ENCODE measurements at regions not wholly inside any gene's neighbourhood (a gene's known extent, or its start where the extent isn't known, plus 50 kb on each side); places are given as distances from the start of the nearest gene placed in this dataset.

DNA sequence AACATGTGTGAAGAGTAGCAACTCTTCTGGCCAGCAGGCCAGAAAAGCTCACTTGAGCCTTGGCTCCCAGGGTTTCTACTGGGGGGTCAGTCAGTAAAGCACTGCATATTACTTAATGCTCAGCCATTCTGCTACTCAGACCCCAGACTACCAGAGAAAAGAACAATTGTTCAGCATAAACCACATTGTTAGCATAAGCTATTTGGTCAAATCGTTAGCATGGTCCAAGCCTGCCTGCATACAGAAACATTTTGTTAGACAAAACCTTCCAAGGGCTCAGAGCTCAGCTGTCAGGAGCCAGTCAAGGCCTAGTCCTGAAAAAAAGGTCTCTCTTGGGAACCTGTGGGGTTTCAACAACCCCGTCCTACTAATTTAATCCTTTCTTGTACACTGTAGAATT, 449.3 kb downstream of the PRR16 start:
- Histone ChIP-seq H3K9me3 (ENCODE audit: control insufficient read depth in 1 of 2, insufficient read depth in 1 of 2, low read depth in 1 of 2, low read length in 2 of 2) (no peaks in the 10 kb centered on the region), H3K79me2 (ENCODE audit: insufficient read depth, low read length) (no peaks in the 10 kb centered on the region), H2AFZ (ENCODE audit: low read depth, low read length, poor library complexity, severe bottlenecking) (no peak overlapping the region), H3K9me2 (ENCODE audit: insufficient read depth) (no peaks in the 10 kb centered on the region), H3K4me2 (ENCODE audit: low read length) (no peak overlapping the region), H3K9ac (ENCODE audit: low read length) (no peak overlapping the region), H4K20me1 (ENCODE audit: insufficient read depth) (no peaks in the 10 kb centered on the region), H3K36me3 (ENCODE audit: control insufficient read depth in 1 of 2, insufficient read depth in 2 of 2, low read length in 2 of 2) (no peaks in the 10 kb centered on the region), H3K4me1 (ENCODE audit: control insufficient read depth in 1 of 2, insufficient read depth in 2 of 2, low read length in 2 of 2) (no peaks in the 10 kb centered on the region), H3K27ac (ENCODE audit: low read depth, low read length) (no peak overlapping the region), H3K4me3 (replicated peaks in 1 of 2; ENCODE audit: low read depth in 1 of 2, low read length in 2 of 2) (no peak overlapping the region), H3K27me3 (ENCODE audit: insufficient read depth, low read length) (no peaks in the 10 kb centered on the region)
- no peak for DNase-seq (ENCODE audit: low read depth, low spot score)
- no TSS peak for BruUV-seq (replicated peaks)
- intact Hi-C loops (cut with micrococcal nuclease) = no loop called here
- POLR2A ChIA-PET = no interaction called here
- CTCF ChIA-PET = no interaction called here
- RAD21 ChIA-PET (ENCODE audit: low non-redundant PET in 1 of 2, low total read pairs in 2 of 2, uncharacterized antibody in 2 of 2, unreplicated experiment in 2 of 2) = no interaction called here
- ATAC-seq = no peak
- TF ChIP-seq, protein P1, sequence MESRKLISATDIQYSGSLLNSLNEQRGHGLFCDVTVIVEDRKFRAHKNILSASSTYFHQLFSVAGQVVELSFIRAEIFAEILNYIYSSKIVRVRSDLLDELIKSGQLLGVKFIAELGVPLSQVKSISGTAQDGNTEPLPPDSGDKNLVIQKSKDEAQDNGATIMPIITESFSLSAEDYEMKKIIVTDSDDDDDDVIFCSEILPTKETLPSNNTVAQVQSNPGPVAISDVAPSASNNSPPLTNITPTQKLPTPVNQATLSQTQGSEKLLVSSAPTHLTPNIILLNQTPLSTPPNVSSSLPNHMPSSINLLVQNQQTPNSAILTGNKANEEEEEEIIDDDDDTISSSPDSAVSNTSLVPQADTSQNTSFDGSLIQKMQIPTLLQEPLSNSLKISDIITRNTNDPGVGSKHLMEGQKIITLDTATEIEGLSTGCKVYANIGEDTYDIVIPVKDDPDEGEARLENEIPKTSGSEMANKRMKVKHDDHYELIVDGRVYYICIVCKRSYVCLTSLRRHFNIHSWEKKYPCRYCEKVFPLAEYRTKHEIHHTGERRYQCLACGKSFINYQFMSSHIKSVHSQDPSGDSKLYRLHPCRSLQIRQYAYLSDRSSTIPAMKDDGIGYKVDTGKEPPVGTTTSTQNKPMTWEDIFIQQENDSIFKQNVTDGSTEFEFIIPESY (IDR thresholded peaks at IDR 0.05; ENCODE audit: extremely low read depth, insufficient replicate concordance, low read length) = no peak
- no peak for TF ChIP-seq REST (IDR thresholded peaks at IDR 0.05; ENCODE audit: low read depth)
- TF ChIP-seq JUND (IDR thresholded peaks at IDR 0.05) = no peak

Measured in HCT116 (cell line).